PC-9 (cell line): ENCODE measurements at regions not wholly inside any gene's neighbourhood (a gene's known extent, or its start where the extent isn't known, plus 50 kb on each side); places are given as distances from the start of the nearest gene placed in this dataset.

ENCODE experiments used
- CTCF ChIP-seq: fragments of 200-600 bp; sonication (generic); conservative IDR thresholded peaks from 2 replicates; pipeline ENCODE4 v1.6.1; 2017; ENCODE audit warnings: mixed run types, antibody characterized with exemption, mild to moderate bottlenecking, moderate library complexity
- EZH2 ChIP-seq: fragments of 200-600 bp; sonication (generic); IDR thresholded peaks from 2 replicates; pipeline ENCODE4 v1.8.0; 2017; ENCODE audit warnings: antibody characterized with exemption, low read depth

DNA sequence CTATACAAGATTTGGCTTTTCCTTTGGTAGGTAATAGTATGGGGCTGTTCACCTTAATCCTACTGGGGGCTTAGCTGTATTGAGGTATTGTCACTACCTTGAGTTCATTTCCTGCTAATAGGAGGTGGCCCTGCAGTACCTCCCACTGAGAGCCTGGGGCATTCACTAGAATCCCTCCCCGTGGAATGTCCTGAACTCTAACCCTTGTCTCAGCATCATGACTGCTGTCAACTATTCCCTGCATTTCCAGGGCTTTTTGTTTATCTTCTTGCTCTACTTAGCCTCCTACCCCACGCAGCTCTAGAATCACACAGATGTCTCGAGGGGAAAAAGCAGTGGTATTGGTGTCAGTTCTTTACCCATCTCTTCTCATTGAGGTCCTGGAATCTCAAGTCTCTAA, 542.3 kb downstream of the METTL4 start:
- no peak for TF ChIP-seq CTCF
- no peak for TF ChIP-seq EZH2
